GM12801 (cell line): ENCODE measurements at regions not wholly inside any gene's neighbourhood (a gene's known extent, or its start where the extent isn't known, plus 50 kb on each side); places are given as distances from the start of the nearest gene placed in this dataset.

Experiments
- TF ChIP-seq, protein P1 (sequence below): IDR thresholded peaks from one replicate; pipeline ENCODE4 v1.5.1; 2011; ENCODE audit warnings: control low read depth; ENCODE audit not compliant: insufficient read length; ENCODE audit errors: extremely low read depth

DNA sequence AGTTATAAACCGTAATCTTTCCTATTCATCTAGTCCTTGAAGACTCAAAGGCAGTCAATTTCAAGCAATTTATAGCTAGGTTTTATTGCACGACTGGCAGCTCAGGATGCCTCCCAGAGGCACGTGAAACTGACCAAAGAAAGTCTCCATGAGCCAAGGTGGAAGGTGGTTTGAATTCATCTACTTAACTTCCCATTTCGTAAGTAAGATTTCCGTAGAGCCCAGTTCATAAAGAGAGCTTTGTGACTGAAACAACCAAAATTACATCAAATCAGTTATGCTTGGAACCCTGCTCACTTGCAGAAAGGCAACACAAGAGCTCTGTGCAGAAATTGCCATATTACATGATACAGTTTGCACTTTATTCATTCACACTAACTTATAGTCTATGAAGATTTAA, 556.0 kb downstream of the TRIML1 start:
- TF ChIP-seq, protein P1, sequence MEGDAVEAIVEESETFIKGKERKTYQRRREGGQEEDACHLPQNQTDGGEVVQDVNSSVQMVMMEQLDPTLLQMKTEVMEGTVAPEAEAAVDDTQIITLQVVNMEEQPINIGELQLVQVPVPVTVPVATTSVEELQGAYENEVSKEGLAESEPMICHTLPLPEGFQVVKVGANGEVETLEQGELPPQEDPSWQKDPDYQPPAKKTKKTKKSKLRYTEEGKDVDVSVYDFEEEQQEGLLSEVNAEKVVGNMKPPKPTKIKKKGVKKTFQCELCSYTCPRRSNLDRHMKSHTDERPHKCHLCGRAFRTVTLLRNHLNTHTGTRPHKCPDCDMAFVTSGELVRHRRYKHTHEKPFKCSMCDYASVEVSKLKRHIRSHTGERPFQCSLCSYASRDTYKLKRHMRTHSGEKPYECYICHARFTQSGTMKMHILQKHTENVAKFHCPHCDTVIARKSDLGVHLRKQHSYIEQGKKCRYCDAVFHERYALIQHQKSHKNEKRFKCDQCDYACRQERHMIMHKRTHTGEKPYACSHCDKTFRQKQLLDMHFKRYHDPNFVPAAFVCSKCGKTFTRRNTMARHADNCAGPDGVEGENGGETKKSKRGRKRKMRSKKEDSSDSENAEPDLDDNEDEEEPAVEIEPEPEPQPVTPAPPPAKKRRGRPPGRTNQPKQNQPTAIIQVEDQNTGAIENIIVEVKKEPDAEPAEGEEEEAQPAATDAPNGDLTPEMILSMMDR = no peak

DNA sequence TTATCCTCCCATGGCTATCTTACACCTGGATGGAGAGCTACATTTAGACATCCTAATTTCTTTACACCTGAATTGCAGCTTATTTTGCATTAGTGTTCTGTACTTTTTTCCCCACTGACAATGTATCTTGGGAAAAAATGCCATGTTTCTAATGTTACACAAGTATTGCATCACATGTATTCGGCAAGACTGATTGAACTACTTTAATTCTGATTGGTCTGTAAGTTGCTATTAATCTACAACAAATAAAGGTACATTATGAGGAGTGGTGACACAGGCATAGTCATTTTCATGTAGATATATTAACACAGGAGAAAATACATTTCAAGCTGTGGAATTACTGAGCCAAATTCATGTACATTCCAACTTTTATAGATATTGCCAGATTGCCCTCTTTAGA, 558.0 kb downstream of the TRIML1 start:
- TF ChIP-seq, protein P1 = no peak

DNA sequence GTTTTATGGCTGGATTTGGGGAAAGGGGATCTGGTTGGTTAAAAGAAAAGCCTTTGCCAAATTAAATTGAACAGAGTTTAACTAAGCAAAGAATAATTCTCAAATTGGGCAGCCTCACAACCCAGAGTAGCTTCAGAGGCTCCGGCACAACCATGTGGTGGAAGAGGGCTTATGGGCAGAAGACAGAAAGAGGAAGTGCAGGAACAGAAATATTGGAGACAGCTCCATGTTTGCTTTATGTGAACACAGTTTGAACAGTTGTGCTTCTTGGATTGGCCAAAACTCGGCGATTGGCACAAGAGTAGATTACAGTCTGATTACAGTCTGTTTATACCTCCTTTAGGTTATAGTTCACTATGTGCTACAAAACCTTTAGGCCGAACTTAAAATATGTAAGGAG, 562.7 kb downstream of the TRIML1 start:
- TF ChIP-seq, protein P1 = no peak

DNA sequence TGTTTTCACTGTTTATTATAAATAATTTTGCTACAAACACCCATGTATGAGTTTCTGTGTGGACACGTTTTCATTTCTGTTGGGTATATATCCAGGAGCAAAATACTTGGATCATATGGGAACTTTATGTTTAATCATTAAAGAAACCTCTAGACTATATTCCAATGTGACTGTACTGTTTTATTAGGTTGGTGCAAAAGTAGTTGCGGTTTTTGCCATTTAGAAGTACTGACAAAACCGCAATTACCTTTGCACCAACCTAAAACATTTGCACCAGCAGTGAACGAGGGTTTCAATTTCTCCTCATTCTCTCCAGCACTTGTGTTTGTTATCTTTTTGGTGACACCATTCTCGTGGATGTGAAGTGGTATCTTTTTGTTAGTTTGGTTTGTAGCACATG, 565.0 kb downstream of the TRIML1 start:
- TF ChIP-seq, protein P1 = no peak

DNA sequence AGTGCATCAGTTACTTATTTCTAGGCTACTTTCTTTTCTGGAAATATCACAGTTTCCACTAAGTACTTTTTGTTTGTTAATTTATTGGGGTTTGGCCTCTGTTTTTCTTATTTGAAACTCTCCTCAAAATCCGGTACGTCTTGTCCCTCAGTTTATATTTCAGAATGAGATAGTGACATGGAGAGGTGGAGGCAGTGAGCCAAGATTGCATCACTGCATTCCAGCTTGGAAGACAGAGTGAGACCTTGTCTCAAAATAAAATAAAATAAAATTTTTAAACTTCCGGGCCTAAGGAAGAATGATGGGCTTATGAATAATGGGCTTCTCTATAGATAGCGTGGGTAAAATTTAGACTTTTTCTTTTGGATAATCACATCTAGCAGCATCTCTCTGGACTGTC, 567.8 kb downstream of the TRIML1 start:
- TF ChIP-seq, protein P1 = no peak

DNA sequence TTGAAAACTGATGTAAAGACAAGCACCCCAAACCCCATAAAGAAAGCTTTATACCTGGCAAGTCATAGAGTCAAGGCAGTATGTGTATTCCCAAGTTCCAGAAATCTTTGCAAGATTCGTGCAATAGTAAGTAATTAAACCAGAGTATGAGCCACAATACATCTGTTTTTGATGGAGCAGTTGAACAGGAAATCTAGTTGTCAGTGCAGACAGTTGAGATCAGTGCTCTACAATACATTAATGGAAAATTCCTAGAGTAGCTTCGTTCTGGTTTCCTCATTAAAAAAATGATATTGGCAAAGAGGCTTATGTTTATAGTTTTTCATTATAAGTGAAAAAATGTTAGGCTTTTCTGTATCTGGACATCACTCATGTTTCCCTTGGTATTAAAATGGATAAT, 575.3 kb downstream of the TRIML1 start:
- TF ChIP-seq, protein P1 = no peak

DNA sequence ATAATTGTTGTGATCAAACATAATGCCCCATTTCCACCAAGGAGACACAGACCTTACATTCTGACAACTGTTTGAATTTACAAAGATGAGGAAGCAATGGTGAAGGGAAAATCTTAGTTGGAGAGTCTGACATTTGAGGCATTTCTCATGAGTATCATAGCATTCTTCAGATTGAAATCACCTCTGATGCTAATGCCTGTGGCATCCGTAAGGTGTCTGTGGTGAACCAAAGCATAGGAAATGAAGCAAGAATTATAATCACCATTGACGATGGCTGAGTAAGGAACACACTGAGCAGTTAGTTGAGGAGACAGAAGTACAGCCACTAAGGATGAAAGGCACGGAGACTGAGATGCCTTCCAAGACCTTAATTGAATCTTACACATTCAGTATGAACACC, 575.7 kb downstream of the TRIML1 start:
- TF ChIP-seq, protein P1 = no peak

DNA sequence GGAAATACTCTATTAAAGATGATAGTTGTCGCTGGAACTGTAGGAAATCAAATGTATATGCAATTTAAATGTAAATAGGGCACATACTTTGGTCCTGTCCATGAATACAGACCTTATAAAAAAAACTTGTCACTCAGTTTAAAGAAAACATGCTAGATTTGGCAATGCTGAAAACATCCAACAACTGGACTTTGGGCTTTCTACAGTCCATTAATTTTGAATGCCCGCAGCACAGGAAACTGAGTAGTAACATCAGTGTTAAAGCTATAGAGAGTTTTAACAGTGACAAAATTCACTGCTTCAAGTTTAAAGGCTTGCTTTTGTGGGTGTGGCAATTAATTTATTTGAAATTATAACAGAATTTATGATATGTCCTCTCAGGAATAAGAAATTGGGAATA, 578.4 kb downstream of the TRIML1 start:
- TF ChIP-seq, protein P1 = no peak
